HG03378 (cell line): ENCODE measurements at regions not wholly inside any gene's neighbourhood (a gene's known extent, or its start where the extent isn't known, plus 50 kb on each side); places are given as distances from the start of the nearest gene placed in this dataset.
"Not testable (repeated sequence)": the region's sequence is repeated elsewhere in the genome, so short reads cannot be mapped to it uniquely, and the experiment has no call there.

Experiments used
- ATAC-seq: cut with Tn5 transposase; IDR thresholded peaks from one replicate; pipeline ENCODE4 v1.9.1; 2021; ENCODE audit warnings: mild to moderate bottlenecking, moderate library complexity; ENCODE audit not compliant: unreplicated experiment

- ATAC-seq, result not testable (repeated sequence)
Observed at GRCh38 chr16:88161623-88162275, 210.5 kb downstream of the BANP start.

GRCh38 chr16:88162778-88163177 is 211.5 kb downstream of the BANP start:
- not testable (repeated sequence) for ATAC-seq

DNA sequence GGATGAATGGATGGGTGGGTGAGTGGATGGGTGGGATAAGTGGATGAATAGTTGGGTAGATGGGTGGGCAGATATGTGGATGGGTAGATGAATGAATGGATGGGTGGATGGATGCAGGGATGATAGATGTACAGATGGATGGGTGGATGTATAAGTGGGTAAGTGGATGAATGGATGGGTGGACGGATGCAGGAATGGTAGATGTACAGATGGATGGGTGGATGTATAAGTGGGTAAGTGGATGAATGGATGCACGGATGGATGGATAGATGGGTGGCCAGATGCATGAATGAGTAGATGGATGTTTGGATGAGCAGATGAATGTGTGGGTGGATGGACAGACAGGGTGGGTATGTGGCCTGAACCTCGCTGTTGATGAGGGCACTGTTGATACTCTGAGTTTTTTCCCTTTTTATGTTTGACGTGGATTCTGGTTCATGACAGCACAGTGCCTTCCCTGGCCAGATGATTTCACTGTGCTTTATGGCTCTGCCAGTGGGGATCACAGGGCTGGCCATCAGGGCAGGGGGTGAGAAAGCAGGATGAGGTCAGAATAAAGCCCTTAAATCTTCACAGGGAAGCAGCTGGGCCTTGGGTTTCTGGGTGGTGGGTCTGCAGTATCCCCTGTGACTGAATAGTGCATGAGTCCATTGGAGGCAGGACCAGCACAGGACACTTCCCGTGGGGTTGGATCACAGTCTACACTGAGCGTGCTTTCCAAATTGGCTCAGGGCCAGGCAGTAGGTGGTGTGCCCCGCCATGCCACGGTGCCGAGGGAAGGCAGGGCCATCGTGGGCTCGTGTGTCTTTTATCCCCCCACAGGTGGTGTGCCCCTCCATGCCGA is 213.2 kb downstream of the BANP start:
- ATAC-seq, result not testable (repeated sequence)

GRCh38 chr16:88165040-88165544 is 213.9 kb downstream of the BANP start:
- ATAC-seq, result not testable (repeated sequence)

GRCh38 chr16:88165683-88166082 is 214.4 kb downstream of the BANP start:
- not testable (repeated sequence) for ATAC-seq

DNA sequence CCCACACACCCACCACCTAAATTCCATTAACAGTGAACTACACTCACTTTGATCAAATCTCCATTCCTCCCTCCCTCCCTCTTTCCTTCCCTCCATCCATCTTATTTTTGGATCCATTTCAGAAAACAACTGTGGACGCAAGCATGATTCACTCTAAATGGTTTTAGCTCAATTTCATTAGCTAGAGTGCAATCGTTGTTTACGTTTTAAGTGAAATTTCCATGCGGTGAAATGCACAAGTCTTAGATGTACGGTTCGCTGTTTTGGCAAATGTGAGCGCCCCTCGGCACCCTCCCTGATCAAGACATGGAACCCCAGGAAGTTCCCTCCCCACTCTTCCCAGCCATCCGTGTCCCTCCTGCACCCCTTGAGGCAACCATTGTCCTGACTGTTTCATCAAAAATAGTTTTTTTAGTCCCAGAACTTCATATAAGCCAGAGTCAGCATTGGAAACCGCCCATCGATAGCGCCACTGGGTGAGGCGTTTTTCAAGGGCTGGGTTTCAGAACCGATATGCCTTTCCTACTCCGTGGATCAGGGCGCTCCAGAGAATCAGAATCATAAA is 215.1 kb downstream of the BANP start:
- not testable (repeated sequence) for ATAC-seq

GRCh38 chr16:88167798-88168556 is 214.8 kb upstream of the ZNF469 start:
- ATAC-seq, result not testable (repeated sequence)

DNA sequence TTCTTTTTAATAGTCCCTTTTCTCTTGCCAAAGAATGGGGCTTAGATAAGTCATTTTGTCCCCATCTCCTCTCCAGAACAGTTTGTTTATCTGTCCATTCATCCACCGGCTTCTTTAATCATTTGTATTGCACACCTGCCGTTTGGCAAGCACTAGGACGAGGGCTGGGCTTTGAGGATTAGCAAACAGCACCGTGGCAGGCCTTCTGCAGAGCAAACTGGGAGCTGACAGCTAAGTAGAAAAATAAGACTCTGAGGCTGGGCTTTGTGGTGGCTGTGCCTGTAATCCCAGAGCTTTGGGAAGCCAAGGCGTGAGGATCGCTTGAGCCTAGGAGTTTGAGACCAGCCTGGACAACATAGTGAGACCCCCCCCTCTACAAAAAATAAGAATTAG is 214.2 kb upstream of the ZNF469 start:
- not testable (repeated sequence) for ATAC-seq

DNA sequence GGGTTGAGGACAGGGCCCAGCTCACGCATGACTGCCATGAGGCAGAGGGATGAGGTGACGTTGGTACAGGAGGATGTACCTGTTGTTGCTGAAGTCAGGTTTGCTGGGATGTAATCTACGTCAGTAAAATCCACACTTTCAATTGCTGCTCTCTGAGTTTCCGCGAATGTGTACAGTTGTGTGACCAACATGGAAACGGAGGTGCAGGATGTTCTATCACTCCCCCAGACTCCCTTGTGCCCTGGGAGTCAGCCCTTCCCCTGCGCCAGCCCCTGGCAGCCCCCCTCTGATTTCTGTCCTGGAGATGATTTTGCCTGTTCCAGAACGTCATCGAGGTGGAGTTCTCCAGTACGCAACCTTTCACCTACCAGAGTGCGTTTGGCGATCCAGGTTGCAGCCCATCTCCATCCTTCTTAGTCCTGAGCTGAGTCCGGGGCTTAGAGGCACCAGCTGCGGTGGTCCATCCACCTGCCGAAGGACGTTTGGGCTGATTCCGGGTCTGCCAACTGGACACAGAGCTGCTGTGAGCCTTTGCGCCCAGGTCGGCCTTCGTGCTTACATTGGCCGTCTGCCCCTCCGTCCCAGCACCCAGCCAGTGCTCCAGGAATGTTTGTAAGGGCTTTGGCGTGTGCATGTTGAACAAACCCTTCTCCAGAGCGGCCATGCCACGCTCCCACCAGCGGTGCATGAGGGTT is 213.5 kb upstream of the ZNF469 start:
- not testable (repeated sequence) for ATAC-seq

- not testable (repeated sequence) for ATAC-seq
Observed at GRCh38 chr16:88169831-88170165, 213.0 kb upstream of the ZNF469 start.

GRCh38 chr16:88170528-88170991 is 212.2 kb upstream of the ZNF469 start:
- ATAC-seq, result no peak

DNA sequence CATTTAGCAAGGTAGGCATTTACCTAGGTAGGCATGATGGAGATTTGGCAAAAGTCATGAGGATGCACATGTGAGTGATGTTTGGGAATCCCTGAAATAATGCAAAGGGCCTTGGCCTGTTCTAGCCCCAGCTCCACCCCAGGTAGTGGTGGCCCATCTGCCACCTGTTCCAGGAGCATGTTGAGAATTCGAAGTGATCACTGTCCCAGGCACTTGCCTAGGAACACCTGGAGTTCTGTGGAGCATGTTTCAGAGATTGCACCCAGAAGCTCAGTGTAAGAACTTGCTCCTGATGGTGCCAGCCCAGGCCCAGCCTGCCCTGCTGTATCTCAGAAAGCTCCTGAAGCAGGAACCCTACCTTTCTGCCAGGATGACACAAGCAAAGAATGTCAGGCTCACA is 211.6 kb upstream of the ZNF469 start:
- ATAC-seq, result not testable (repeated sequence)

DNA sequence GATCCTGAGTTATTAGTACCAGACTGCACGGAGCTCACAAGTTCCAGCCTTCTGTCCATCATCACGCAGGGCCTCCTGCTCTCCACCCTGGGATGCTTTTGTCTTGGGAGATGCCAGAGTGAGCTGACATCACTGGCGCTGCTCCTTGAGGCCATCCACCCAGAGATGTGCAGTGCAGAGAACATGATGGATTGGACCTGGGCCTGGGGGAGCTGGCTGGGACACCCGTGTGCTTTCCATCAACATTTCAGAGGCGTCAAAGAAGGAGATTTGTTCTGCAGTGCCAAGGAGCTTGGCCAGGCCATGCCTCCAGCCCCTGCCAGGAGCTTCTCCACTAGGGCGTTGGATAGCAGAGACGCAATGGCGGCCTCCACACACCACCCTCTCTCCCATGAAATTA is 206.6 kb upstream of the ZNF469 start:
- ATAC-seq, result not testable (repeated sequence)

DNA sequence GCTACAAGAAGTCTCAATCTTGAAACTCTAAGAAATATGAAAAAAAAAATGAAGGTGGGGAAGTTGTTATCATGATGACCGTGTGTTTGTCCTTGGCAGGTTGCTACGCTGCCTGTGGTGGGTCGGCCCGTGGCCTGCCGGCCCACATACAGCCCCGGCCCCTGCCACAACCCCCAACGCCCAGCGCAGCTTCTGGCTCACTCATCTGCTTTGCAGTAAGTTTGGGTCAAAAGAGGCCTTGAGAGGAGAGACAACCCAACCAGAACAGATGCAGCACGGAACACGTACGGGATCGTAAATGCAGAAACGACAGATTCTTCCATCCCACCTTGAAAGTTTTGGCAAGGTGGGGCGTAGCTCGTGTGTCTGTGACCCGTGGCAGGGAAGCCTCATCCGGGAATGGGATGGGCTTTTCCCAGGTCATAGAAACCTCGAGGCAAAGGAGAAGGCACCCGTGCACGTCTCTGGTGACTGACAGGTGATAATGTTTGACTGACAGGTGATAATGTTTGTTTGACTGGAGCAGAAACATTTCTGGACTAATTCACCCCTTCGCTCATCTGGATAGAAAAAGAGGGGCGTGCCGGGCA is 206.1 kb upstream of the ZNF469 start:
- not testable (repeated sequence) for ATAC-seq

- not testable (repeated sequence) for ATAC-seq
Observed at GRCh38 chr16:88178251-88178650, 204.5 kb upstream of the ZNF469 start.

DNA sequence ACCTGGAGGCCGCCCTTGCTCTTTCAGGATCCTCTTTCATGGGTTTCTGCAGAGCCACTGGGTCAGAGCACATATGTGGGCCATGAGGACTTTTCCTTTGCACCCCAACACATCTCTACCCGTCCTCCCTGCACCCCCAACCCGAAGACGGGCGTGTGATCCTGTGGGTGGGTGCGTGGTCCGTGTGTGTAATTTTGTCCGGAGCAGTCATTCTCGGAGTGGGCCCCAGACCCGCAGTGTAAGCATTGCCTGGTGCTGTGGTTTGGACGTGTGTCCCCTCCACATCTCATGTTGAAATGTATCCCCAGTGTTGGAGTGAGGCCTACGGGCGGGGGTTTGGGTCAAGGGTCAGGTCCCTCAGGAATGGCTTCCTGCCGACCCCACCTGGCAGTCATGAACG is 203.9 kb upstream of the ZNF469 start:
- ATAC-seq, result not testable (repeated sequence)

GRCh38 chr16:88182967-88183881 is 199.5 kb upstream of the ZNF469 start:
- ATAC-seq, result not testable (repeated sequence)

- ATAC-seq, result not testable (repeated sequence)
Observed at GRCh38 chr16:88184053-88184452, 198.7 kb upstream of the ZNF469 start.
